ENCODE measurements at regions not wholly inside any gene's neighbourhood (a gene's known extent, or its start where the extent isn't known, plus 50 kb on each side); places are given as distances from the start of the nearest gene placed in this dataset.

DNA sequence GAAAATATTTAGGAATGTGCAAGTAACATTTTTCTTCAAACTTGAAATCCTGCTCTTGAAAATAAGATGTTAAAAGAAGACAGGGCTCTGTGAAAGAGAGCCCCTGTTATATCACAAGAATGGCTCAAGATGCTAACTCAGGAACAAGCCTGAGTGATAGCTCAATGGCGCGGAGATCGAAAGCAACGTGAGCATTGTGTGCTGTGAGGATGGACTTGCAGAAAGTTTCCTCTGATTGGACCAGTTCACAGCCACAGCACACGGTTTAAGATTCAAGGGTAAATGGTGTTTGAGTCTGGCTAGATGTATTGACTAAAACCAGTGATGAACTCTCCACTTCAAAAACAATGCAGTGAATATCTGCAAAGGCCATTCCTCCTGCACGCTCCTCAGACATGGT is 2387.0 kb downstream of the MAT2B start (continued):
- TF ChIP-seq, protein P1, sequence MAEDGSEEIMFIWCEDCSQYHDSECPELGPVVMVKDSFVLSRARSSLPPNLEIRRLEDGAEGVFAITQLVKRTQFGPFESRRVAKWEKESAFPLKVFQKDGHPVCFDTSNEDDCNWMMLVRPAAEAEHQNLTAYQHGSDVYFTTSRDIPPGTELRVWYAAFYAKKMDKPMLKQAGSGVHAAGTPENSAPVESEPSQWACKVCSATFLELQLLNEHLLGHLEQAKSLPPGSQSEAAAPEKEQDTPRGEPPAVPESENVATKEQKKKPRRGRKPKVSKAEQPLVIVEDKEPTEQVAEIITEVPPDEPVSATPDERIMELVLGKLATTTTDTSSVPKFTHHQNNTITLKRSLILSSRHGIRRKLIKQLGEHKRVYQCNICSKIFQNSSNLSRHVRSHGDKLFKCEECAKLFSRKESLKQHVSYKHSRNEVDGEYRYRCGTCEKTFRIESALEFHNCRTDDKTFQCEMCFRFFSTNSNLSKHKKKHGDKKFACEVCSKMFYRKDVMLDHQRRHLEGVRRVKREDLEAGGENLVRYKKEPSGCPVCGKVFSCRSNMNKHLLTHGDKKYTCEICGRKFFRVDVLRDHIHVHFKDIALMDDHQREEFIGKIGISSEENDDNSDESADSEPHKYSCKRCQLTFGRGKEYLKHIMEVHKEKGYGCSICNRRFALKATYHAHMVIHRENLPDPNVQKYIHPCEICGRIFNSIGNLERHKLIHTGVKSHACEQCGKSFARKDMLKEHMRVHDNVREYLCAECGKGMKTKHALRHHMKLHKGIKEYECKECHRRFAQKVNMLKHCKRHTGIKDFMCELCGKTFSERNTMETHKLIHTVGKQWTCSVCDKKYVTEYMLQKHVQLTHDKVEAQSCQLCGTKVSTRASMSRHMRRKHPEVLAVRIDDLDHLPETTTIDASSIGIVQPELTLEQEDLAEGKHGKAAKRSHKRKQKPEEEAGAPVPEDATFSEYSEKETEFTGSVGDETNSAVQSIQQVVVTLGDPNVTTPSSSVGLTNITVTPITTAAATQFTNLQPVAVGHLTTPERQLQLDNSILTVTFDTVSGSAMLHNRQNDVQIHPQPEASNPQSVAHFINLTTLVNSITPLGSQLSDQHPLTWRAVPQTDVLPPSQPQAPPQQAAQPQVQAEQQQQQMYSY (CRISPR knock-in tag; IDR thresholded peaks at IDR 0.05), result no peak
- no peak for TF ChIP-seq FOXP1 (CRISPR knock-in tag; IDR thresholded peaks at IDR 0.05; ENCODE audit: borderline replicate concordance)
- TF ChIP-seq, protein P2, sequence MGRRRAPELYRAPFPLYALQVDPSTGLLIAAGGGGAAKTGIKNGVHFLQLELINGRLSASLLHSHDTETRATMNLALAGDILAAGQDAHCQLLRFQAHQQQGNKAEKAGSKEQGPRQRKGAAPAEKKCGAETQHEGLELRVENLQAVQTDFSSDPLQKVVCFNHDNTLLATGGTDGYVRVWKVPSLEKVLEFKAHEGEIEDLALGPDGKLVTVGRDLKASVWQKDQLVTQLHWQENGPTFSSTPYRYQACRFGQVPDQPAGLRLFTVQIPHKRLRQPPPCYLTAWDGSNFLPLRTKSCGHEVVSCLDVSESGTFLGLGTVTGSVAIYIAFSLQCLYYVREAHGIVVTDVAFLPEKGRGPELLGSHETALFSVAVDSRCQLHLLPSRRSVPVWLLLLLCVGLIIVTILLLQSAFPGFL (CRISPR knock-in tag; IDR thresholded peaks at IDR 0.05; ENCODE audit: borderline replicate concordance), result no peak
- TF ChIP-seq GABPB1 (CRISPR knock-in tag; IDR thresholded peaks at IDR 0.05), result no peak
- TF ChIP-seq ZNF416 (CRISPR knock-in tag; IDR thresholded peaks at IDR 0.05), result no peak
- TF ChIP-seq, protein P3, sequence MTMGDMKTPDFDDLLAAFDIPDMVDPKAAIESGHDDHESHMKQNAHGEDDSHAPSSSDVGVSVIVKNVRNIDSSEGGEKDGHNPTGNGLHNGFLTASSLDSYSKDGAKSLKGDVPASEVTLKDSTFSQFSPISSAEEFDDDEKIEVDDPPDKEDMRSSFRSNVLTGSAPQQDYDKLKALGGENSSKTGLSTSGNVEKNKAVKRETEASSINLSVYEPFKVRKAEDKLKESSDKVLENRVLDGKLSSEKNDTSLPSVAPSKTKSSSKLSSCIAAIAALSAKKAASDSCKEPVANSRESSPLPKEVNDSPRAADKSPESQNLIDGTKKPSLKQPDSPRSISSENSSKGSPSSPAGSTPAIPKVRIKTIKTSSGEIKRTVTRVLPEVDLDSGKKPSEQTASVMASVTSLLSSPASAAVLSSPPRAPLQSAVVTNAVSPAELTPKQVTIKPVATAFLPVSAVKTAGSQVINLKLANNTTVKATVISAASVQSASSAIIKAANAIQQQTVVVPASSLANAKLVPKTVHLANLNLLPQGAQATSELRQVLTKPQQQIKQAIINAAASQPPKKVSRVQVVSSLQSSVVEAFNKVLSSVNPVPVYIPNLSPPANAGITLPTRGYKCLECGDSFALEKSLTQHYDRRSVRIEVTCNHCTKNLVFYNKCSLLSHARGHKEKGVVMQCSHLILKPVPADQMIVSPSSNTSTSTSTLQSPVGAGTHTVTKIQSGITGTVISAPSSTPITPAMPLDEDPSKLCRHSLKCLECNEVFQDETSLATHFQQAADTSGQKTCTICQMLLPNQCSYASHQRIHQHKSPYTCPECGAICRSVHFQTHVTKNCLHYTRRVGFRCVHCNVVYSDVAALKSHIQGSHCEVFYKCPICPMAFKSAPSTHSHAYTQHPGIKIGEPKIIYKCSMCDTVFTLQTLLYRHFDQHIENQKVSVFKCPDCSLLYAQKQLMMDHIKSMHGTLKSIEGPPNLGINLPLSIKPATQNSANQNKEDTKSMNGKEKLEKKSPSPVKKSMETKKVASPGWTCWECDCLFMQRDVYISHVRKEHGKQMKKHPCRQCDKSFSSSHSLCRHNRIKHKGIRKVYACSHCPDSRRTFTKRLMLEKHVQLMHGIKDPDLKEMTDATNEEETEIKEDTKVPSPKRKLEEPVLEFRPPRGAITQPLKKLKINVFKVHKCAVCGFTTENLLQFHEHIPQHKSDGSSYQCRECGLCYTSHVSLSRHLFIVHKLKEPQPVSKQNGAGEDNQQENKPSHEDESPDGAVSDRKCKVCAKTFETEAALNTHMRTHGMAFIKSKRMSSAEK (CRISPR knock-in tag; IDR thresholded peaks at IDR 0.05; ENCODE audit: borderline replicate concordance), result no peak

DNA sequence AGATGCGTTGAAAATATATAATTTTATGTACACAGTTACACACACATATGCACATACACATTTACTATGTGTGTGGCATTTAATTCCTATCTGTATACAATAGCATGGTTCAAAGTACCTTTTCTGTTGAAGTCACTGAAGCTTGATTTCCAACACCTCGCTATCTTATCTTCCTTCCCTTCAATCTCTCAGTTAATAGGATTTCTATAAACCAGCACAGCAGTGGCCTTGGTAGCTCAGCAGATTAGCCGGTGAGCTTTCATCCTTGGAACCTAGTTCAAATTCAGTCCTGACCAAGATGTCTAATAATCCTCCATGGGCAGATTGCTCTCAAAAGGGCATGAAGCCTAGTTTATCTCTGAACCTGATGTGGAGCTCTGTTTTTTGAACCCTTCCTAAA is 2389.5 kb downstream of the MAT2B start:
- ChIA-PET POLR2A (no interaction called here), CTCF (no interaction called here)

DNA sequence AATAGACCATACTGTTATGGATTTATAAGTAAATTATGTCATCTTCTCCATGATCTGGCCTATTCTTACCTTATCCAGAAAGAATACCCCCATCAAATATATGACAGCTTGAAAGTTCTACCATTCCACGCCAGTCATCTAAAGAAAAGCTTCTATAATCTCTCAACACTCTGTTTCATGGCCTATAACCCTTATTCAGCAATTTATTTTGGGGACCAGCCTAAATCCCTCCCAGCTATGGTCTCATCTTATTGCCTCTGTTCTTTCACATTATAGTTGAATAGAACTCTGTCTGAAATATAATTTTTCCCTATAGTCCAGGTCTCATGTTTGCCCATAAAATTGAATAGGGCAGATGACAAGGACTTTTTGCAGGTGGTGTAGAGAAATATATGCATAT is 2387.6 kb upstream of the WWC1 start:
- no peak for DNase-seq (ENCODE audit: low spot score)
- ATAC-seq, result no peak
- CTCF ChIA-PET, result no interaction called here
- Mint-ChIP-seq H3K4me1 (no peaks in the 10 kb centered on the region), H3K36me3 (peaks cover 14% of the 10 kb centered on the region), H3K4me3 (no peak overlapping the region), H3K27ac (no peak overlapping the region), H3K9me3 (peaks cover 18% of the 10 kb centered on the region), H3K27me3 (ENCODE audit: low read depth) (0 out of 2 replicates have a peak, but pooled peaks cover 2% of the 10 kb centered on the region)
- POLR2A ChIA-PET, result no interaction called here
- TF ChIP-seq, protein P4, sequence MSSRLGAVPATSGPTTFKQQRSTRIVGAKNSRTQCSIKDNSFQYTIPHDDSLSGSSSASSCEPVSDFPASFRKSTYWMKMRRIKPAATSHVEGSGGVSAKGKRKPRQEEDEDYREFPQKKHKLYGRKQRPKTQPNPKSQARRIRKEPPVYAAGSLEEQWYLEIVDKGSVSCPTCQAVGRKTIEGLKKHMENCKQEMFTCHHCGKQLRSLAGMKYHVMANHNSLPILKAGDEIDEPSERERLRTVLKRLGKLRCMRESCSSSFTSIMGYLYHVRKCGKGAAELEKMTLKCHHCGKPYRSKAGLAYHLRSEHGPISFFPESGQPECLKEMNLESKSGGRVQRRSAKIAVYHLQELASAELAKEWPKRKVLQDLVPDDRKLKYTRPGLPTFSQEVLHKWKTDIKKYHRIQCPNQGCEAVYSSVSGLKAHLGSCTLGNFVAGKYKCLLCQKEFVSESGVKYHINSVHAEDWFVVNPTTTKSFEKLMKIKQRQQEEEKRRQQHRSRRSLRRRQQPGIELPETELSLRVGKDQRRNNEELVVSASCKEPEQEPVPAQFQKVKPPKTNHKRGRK (CRISPR knock-in tag; IDR thresholded peaks at IDR 0.05; ENCODE audit: borderline replicate concordance), result no peak

More for the DNA sequence above, 2389.5 kb downstream of the MAT2B start:
- Mint-ChIP-seq H3K4me3 (no peak overlapping the region), H3K4me1 (no peaks in the 10 kb centered on the region), H3K36me3 (peaks cover 16% of the 10 kb centered on the region), H3K27ac (no peak overlapping the region), H3K27me3 (ENCODE audit: low read depth) (0 out of 2 replicates have a peak, but pooled peaks cover 2% of the 10 kb centered on the region), H3K9me3 (peaks cover 13% of the 10 kb centered on the region)
- TF ChIP-seq, protein P5, sequence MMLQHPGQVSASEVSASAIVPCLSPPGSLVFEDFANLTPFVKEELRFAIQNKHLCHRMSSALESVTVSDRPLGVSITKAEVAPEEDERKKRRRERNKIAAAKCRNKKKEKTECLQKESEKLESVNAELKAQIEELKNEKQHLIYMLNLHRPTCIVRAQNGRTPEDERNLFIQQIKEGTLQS (CRISPR knock-in tag; conservative IDR thresholded peaks at IDR 0.05), result no peak
- TF ChIP-seq, protein P6, sequence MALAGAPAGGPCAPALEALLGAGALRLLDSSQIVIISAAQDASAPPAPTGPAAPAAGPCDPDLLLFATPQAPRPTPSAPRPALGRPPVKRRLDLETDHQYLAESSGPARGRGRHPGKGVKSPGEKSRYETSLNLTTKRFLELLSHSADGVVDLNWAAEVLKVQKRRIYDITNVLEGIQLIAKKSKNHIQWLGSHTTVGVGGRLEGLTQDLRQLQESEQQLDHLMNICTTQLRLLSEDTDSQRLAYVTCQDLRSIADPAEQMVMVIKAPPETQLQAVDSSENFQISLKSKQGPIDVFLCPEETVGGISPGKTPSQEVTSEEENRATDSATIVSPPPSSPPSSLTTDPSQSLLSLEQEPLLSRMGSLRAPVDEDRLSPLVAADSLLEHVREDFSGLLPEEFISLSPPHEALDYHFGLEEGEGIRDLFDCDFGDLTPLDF (CRISPR knock-in tag; IDR thresholded peaks at IDR 0.05), result no peak
- TF ChIP-seq NR2C2 (CRISPR knock-in tag; IDR thresholded peaks at IDR 0.05) (no peak), ZNF138 (CRISPR knock-in tag; conservative IDR thresholded peaks at IDR 0.05) (no peak)
- no peak for ATAC-seq
- no peak for DNase-seq (ENCODE audit: low spot score)
